ENCODE measurements at regions not wholly inside any gene's neighbourhood (a gene's known extent, or its start where the extent isn't known, plus 50 kb on each side); places are given as distances from the start of the nearest gene placed in this dataset.

DNA sequence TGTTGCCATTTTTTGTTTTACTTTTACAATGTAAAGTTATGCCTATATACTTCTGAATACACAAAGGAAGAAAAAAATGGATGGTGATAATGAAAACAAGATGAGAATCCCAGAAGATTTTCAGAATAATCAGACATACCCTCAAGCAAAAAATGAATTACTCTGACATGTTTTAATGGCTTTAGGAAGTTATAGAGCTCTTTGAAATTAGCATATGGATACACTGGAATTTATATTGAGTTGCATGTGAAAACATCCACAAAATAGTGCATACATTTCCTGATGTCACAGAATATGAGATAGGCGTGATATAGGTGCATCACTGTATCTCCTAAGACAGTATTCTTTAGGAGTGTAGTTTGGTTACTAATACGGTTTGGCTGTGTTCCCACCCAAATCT lies 351.3 kb downstream of the SLC7A11 start:
- TF ChIP-seq, protein P1, sequence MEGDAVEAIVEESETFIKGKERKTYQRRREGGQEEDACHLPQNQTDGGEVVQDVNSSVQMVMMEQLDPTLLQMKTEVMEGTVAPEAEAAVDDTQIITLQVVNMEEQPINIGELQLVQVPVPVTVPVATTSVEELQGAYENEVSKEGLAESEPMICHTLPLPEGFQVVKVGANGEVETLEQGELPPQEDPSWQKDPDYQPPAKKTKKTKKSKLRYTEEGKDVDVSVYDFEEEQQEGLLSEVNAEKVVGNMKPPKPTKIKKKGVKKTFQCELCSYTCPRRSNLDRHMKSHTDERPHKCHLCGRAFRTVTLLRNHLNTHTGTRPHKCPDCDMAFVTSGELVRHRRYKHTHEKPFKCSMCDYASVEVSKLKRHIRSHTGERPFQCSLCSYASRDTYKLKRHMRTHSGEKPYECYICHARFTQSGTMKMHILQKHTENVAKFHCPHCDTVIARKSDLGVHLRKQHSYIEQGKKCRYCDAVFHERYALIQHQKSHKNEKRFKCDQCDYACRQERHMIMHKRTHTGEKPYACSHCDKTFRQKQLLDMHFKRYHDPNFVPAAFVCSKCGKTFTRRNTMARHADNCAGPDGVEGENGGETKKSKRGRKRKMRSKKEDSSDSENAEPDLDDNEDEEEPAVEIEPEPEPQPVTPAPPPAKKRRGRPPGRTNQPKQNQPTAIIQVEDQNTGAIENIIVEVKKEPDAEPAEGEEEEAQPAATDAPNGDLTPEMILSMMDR (IDR thresholded peaks at IDR 0.05) = no peak
- TF ChIP-seq POLR2A (IDR thresholded peaks at IDR 0.05) = no peak
